Neural progenitor cell (in vitro differentiated cells): ENCODE measurements at regions not wholly inside any gene's neighbourhood (a gene's known extent, or its start where the extent isn't known, plus 50 kb on each side); places are given as distances from the start of the nearest gene placed in this dataset.

Experiments used
- DNase-seq: peaks from one replicate; pipeline ENCODE4 v3.0.0-alpha.2; 2016; ENCODE audit warnings: low spot score
- H2AFZ ChIP-seq: fragments of 200-600 bp; sonication (generic); replicated peaks from 2 replicates; pipeline ENCODE4 v1.6.1; 2016; ENCODE audit warnings: antibody characterized with exemption
- H3F3A ChIP-seq: fragments of 200-600 bp; sonication (generic); 2 replicates; pipeline ENCODE4 v1.6.1; 2016; ENCODE audit warnings: antibody characterized with exemption, low read depth
- H3K27ac ChIP-seq: fragments of 200-600 bp; sonication (generic); 2 replicates; pipeline ENCODE4 v1.5.1; 2016; ENCODE audit warnings: mild to moderate bottlenecking
- H3K27me3 ChIP-seq: fragments of 200-600 bp; sonication (generic); 2 replicates; pipeline ENCODE4 v1.6.1; 2016; ENCODE audit warnings: mild to moderate bottlenecking, moderate library complexity
- H3K36me3 ChIP-seq: fragments of 200-600 bp; sonication (generic); 2 replicates; pipeline ENCODE4 v1.5.1; 2016
- H3K4me1 ChIP-seq: fragments of 200-600 bp; sonication (generic); 2 replicates; pipeline ENCODE4 v1.6.1; 2016; ENCODE audit warnings: mixed run types
- H3K4me2 ChIP-seq: fragments of 200-600 bp; sonication (generic); 2 replicates; pipeline ENCODE4 v1.6.1; 2016
- H3K4me3 ChIP-seq: fragments of 200-600 bp; sonication (generic); 2 replicates; pipeline ENCODE4 v1.5.1; 2016
- H3K79me2 ChIP-seq: fragments of 200-600 bp; sonication (generic); 2 replicates; pipeline ENCODE4 v1.6.1; 2016; ENCODE audit warnings: low read depth
- H3K9ac ChIP-seq: fragments of 200-600 bp; sonication (generic); 2 replicates; pipeline ENCODE4 v1.6.1; 2016
- H3K9me3 ChIP-seq: fragments of 200-600 bp; sonication (generic); 2 replicates; pipeline ENCODE4 v1.5.1; 2016; ENCODE audit warnings: low read depth
- H4K20me1 ChIP-seq: fragments of 200-600 bp; sonication (generic); 2 replicates; pipeline ENCODE4 v1.6.1; 2016; ENCODE audit warnings: low read depth
- H3K27ac Mint-ChIP-seq: 3 replicates; pipeline ENCODE4 v1.8.0; 2021; ENCODE audit warnings: mixed read lengths
- H3K27me3 Mint-ChIP-seq: 2 replicates; pipeline ENCODE4 v1.8.0; 2022; ENCODE audit warnings: low read depth, mild to moderate bottlenecking, inconsistent platforms, moderate library complexity, mixed read lengths; ENCODE audit not compliant: insufficient read depth
- H3K36me3 Mint-ChIP-seq: 3 replicates; pipeline ENCODE4 v1.8.0; 2021; ENCODE audit warnings: mixed read lengths
- H3K4me1 Mint-ChIP-seq: 3 replicates; pipeline ENCODE4 v1.8.0; 2021; ENCODE audit warnings: mixed read lengths
- H3K4me3 Mint-ChIP-seq: 3 replicates; pipeline ENCODE4 v1.8.0; 2021; ENCODE audit warnings: mild to moderate bottlenecking, moderate library complexity, mixed read lengths
- H3K9me3 Mint-ChIP-seq: 3 replicates; pipeline ENCODE4 v1.8.0; 2020; ENCODE audit warnings: mixed read lengths
- CTCF ChIP-seq: fragments of 200-600 bp; sonication (generic); IDR thresholded peaks from 2 replicates; pipeline ENCODE4 v1.5.1; 2017; ENCODE audit warnings: antibody characterized with exemption, mild to moderate bottlenecking
- EZH2 ChIP-seq: fragments of 200-600 bp; sonication (generic); IDR thresholded peaks from 2 replicates; pipeline ENCODE4 v1.6.1; 2017; ENCODE audit warnings: antibody characterized with exemption, mild to moderate bottlenecking, moderate library complexity
- EZH2phosphoT487 ChIP-seq: fragments of 200-600 bp; sonication (generic); IDR thresholded peaks from 2 replicates; pipeline ENCODE4 v1.6.1; 2017; ENCODE audit warnings: antibody characterized with exemption

GRCh38 chrX:39409246-39409917 lies 608.1 kb downstream of the MID1IP1 start:
- H3K36me3 Mint-ChIP-seq: no peaks in the 10 kb centered on the region
- Histone ChIP-seq H3K4me1 (no peaks in the 10 kb centered on the region), H3K27ac (no peak overlapping the region), H3K4me2 (no peak overlapping the region), H2AFZ (no peak overlapping the region), H3K79me2 (no peaks in the 10 kb centered on the region), H4K20me1 (no peaks in the 10 kb centered on the region), H3K4me3 (no peak overlapping the region), H3K36me3 (no peaks in the 10 kb centered on the region), H3F3A (no peaks in the 10 kb centered on the region), H3K9me3 (no peaks in the 10 kb centered on the region), H3K9ac (no peak overlapping the region), H3K27me3 (no peaks in the 10 kb centered on the region)
- no peak overlapping the region for H3K27ac Mint-ChIP-seq
- no peak overlapping the region for H3K4me3 Mint-ChIP-seq
- peaks cover 11% of the 10 kb centered on the region for H3K4me1 Mint-ChIP-seq
- peaks cover 2% of the 10 kb centered on the region for H3K9me3 Mint-ChIP-seq
- no peak for DNase-seq
- TF ChIP-seq EZH2phosphoT487 (no peak), CTCF (no peak), EZH2 (no peak)
- H3K27me3 Mint-ChIP-seq: peaks cover 5% of the 10 kb centered on the region

- no peak for DNase-seq
- no peak for TF ChIP-seq EZH2phosphoT487
- no peak for TF ChIP-seq EZH2
- no peak for TF ChIP-seq CTCF
- Mint-ChIP-seq H3K9me3 (peaks cover 5% of the 10 kb centered on the region), H3K4me1 (peaks cover 18% of the 10 kb centered on the region), H3K36me3 (no peaks in the 10 kb centered on the region), H3K27ac (no peak overlapping the region), H3K27me3 (peaks cover 2% of the 10 kb centered on the region), H3K4me3 (no peak overlapping the region)
- Histone ChIP-seq H3K9ac (no peak overlapping the region), H3K4me3 (no peak overlapping the region), H2AFZ (no peak overlapping the region), H3K27me3 (no peaks in the 10 kb centered on the region), H3K4me2 (no peak overlapping the region), H3F3A (no peaks in the 10 kb centered on the region), H3K79me2 (no peaks in the 10 kb centered on the region), H3K9me3 (no peaks in the 10 kb centered on the region), H4K20me1 (no peaks in the 10 kb centered on the region), H3K4me1 (no peaks in the 10 kb centered on the region), H3K27ac (no peak overlapping the region), H3K36me3 (no peaks in the 10 kb centered on the region)
These were observed 613.1 kb downstream of the MID1IP1 start for GRCh38 chrX:39414290-39414854.

- H3K4me1 ChIP-seq: no peaks in the 10 kb centered on the region
- H3K27me3 Mint-ChIP-seq: peaks cover 2% of the 10 kb centered on the region
- H3K4me1 Mint-ChIP-seq: peaks cover 19% of the 10 kb centered on the region
- H3K9me3 ChIP-seq: no peaks in the 10 kb centered on the region
- H3K4me3 ChIP-seq: no peak overlapping the region
- no peaks in the 10 kb centered on the region for H3K27me3 ChIP-seq
- no peaks in the 10 kb centered on the region for H3F3A ChIP-seq
- H3K27ac ChIP-seq: no peak overlapping the region
- no peak for DNase-seq
- no peak overlapping the region for H3K9ac ChIP-seq
- peaks cover 8% of the 10 kb centered on the region for H3K9me3 Mint-ChIP-seq
- no peak overlapping the region for H3K27ac Mint-ChIP-seq
- no peaks in the 10 kb centered on the region for H3K79me2 ChIP-seq
- H4K20me1 ChIP-seq: no peaks in the 10 kb centered on the region
- no peak overlapping the region for H3K4me2 ChIP-seq
- no peaks in the 10 kb centered on the region for H3K36me3 ChIP-seq
- TF ChIP-seq EZH2 (no peak), CTCF (no peak)
- no peak overlapping the region for H2AFZ ChIP-seq
- H3K36me3 Mint-ChIP-seq: no peaks in the 10 kb centered on the region
- H3K4me3 Mint-ChIP-seq: no peak overlapping the region
These were observed 615.4 kb downstream of the MID1IP1 start for GRCh38 chrX:39416547-39417260.
